GM23338 (cell line): ENCODE measurements at regions not wholly inside any gene's neighbourhood (a gene's known extent, or its start where the extent isn't known, plus 50 kb on each side); places are given as distances from the start of the nearest gene placed in this dataset.

ENCODE experiments used
- CTCF ChIP-seq, 2 experiments: fragments of 200-600 bp in 1 of 2; sonication (generic) in 1 of 2; conservative IDR thresholded peaks; 2 replicates each; pipeline versions ENCODE4 v1.5.1 to v1.6.1; 2016 to 2017; ENCODE audit warnings: antibody characterized with exemption in 2 of 2, low read depth in 2 of 2, mild to moderate bottlenecking in 2 of 2, moderate library complexity in 1 of 2
- EZH2 ChIP-seq: fragments of 200-600 bp; sonication (generic); IDR thresholded peaks from one replicate; pipeline ENCODE4 v1.8.0; 2017; ENCODE audit warnings: antibody characterized with exemption, mild to moderate bottlenecking, low read depth; ENCODE audit not compliant: unreplicated experiment
- EZH2phosphoT487 ChIP-seq: fragments of 200-600 bp; sonication (generic); IDR thresholded peaks from one replicate; pipeline ENCODE4 v1.8.1; 2018; ENCODE audit warnings: antibody characterized with exemption; ENCODE audit not compliant: unreplicated experiment
- REST ChIP-seq: IDR thresholded peaks from one replicate; pipeline ENCODE4 v1.6.1; 2018; ENCODE audit warnings: antibody characterized with exemption; ENCODE audit not compliant: unreplicated experiment

GRCh38 chr2:139669675-139670074 lies 889.5 kb upstream of the NXPH2 start:
- TF ChIP-seq EZH2, result no peak
- TF ChIP-seq CTCF (conservative IDR thresholded peaks at IDR 0.05; ENCODE audit: low read depth in 2 of 2), result no peak
- TF ChIP-seq REST, result no peak
- no peak for TF ChIP-seq EZH2phosphoT487
